ENCODE measurements at regions not wholly inside any gene's neighbourhood (a gene's known extent, or its start where the extent isn't known, plus 50 kb on each side); places are given as distances from the start of the nearest gene placed in this dataset.

DNA sequence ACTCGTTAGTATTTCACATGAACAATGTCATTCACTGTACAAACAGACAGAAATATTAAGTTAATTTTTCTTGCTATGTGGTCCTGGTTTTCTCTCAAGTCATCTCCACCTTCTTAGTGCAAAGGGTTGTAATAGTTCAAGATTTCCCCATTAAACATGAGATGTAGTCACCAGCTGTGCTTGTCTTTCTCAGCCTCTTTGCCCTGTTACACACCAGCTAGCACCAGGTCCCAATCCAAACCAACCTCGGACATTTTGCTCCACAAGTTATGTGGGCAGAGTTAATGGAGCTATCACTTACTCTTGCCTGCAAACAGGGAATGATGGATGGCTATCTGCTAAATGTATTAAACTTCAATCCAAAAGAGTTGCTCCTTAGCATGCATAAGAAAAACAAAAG is 328.1 kb downstream of the TLE1 start:
- no peak overlapping the region for H3K9ac ChIP-seq (ENCODE audit: low read depth in 2 of 2, low read length in 2 of 2)
- no peaks in the 10 kb centered on the region for H3K9me3 ChIP-seq
- intact Hi-C loops (cut with DNase I), result no loop called here
- H3K27me3 ChIP-seq, result no peaks in the 10 kb centered on the region
- H3K4me1 ChIP-seq, result no peaks in the 10 kb centered on the region
- no peak for DNase-seq
- no peak overlapping the region for H3K27ac ChIP-seq
- H3K4me3 ChIP-seq, result no peak overlapping the region
- no peak for TF ChIP-seq CTCF (IDR thresholded peaks at IDR 0.05)
- H3K36me3 ChIP-seq, result no peaks in the 10 kb centered on the region

- intact Hi-C loops (cut with DNase I), result no loop called here
- Histone ChIP-seq H3K4me1 (no peaks in the 10 kb centered on the region), H3K4me3 (no peak overlapping the region), H3K27me3 (no peaks in the 10 kb centered on the region), H3K27ac (no peak overlapping the region), H3K9me3 (no peaks in the 10 kb centered on the region), H3K36me3 (no peaks in the 10 kb centered on the region), H3K9ac (ENCODE audit: low read depth in 2 of 2, low read length in 2 of 2) (no peak overlapping the region)
- no peak for DNase-seq
- TF ChIP-seq CTCF (IDR thresholded peaks at IDR 0.05), result no peak
Measured at GRCh38 chr9:81351166-81351565, 338.2 kb downstream of the TLE1 start.

DNA sequence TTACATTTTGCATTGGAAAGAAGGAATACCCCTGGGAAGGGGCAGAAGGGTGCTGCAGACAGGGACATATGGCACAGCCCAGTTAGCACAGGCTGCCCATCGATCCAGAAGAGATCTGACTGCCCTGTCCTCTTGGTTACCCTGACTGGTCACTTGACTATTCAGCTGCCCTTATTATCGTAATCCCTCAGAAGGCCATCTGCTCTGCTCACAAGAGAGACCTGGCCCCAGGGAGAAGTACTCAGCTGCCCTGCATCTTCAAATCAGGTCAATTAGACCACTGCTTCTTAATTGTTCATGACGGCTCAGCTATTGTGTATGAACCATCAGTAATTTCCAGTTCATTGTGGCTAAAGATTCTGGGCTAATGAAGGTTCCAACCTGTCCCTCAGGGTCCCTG is 345.0 kb downstream of the TLE1 start:
- Histone ChIP-seq H3K4me3 (no peak overlapping the region), H3K9ac (ENCODE audit: low read depth in 2 of 2, low read length in 2 of 2) (no peak overlapping the region), H3K4me1 (no peaks in the 10 kb centered on the region), H3K27me3 (no peaks in the 10 kb centered on the region), H3K36me3 (no peaks in the 10 kb centered on the region), H3K27ac (no peak overlapping the region), H3K9me3 (no peaks in the 10 kb centered on the region)
- TF ChIP-seq CTCF (IDR thresholded peaks at IDR 0.05), result no peak
- intact Hi-C loops (cut with DNase I), result no loop called here
- DNase-seq, result no peak

DNA sequence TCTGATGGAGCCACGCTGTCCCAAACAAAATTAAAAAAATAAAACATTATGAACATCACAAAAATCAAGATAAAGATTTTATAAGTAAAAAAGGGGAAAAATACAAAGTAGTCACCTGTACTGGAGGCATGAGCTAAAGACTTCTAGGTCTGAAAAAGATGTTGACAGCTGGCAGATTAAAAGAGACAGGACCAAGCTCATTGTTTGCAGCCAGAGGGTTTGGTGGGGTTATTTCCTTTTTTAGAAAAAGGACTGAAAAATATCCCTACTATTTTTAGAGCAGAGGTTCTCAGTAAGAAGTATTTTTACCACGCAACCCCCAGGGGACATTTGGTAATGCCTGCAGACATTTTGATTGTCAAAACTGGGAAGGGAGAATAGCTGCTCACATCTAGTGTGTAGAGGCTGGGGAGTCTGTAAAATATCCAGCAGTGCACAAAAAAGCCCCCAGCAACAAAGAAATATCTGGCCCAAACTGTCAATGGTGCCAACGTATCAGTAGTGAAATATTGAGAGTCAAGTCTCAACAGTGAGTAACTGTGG is 353.4 kb downstream of the TLE1 start:
- no peak for TF ChIP-seq CTCF (IDR thresholded peaks at IDR 0.05)

DNA sequence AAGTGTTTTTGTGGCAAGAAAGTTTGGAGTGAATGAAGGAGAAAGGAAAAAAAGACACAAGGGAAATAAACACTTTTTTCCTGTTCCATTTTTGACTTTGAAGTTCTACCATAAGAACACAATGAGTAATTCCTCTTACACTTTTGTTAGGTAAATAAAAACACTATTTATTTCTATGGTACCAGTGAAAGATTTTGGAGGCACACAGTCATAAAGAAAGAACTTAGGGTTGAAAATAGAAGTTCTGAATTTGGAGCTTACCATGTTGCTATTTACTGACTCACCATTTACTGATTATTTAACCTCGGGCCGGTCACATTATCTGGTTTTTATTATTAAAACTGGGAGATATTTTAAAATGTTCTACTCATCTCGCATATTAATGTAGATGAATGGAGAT is 367.8 kb downstream of the TLE1 start:
- Histone ChIP-seq H3K9ac (ENCODE audit: low read depth in 2 of 2, low read length in 2 of 2) (no peak overlapping the region), H3K36me3 (no peaks in the 10 kb centered on the region), H3K27ac (no peak overlapping the region), H3K27me3 (no peaks in the 10 kb centered on the region), H3K9me3 (no peaks in the 10 kb centered on the region), H3K4me3 (no peak overlapping the region), H3K4me1 (no peaks in the 10 kb centered on the region)
- DNase-seq, result no peak
- intact Hi-C loops (cut with DNase I), result no loop called here
- no peak for TF ChIP-seq CTCF (IDR thresholded peaks at IDR 0.05)

More for the DNA sequence above, 353.4 kb downstream of the TLE1 start:
- H3K9me3 ChIP-seq, result peaks cover 4% of the 10 kb centered on the region
- H3K27me3 ChIP-seq, result no peaks in the 10 kb centered on the region
- intact Hi-C loops (cut with DNase I), result no loop called here
- no peak for DNase-seq
- no peak overlapping the region for H3K4me3 ChIP-seq
- no peak overlapping the region for H3K27ac ChIP-seq
- no peaks in the 10 kb centered on the region for H3K4me1 ChIP-seq
- no peaks in the 10 kb centered on the region for H3K36me3 ChIP-seq
- no peak overlapping the region for H3K9ac ChIP-seq (ENCODE audit: low read depth in 2 of 2, low read length in 2 of 2)
